ENCODE measurements at regions not wholly inside any gene's neighbourhood (a gene's known extent, or its start where the extent isn't known, plus 50 kb on each side); places are given as distances from the start of the nearest gene placed in this dataset.
"Not testable (repeated sequence)": the region's sequence is repeated elsewhere in the genome, so short reads cannot be mapped to it uniquely, and the experiment has no call there.

DNA sequence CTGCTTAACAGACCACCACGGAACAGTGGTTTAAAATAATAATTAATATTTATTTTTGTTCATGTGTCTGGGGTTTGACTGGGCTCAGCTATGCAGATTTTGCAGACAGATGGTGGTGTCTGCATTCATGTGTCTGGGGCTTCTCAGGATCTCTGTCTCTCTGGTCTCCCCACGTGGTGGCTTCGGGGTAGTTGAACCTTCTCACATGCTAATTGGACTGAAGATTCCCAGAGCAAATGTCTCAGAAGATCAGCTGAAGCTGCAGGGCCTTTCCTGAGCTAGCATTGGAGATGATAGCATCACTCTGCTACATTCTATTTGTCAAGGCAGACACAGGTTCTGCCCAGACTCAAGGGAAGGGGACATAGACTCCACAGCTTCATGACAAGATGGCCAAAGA, 109.1 kb upstream of the DNAH14 start:
- Histone ChIP-seq H3K27me3 (no peaks in the 10 kb centered on the region), H3K9me3 (peaks cover 0 to 46% (median 0%) of the 10 kb centered on the region in 4 donors), H3K27ac (no peak overlapping the region), H3K4me1 (no peaks in the 10 kb centered on the region), H3K4me3 (no peak overlapping the region), H3K36me3 (no peaks in the 10 kb centered on the region)
- 83 to 92% methylated on average over 3 of the region's 3 CpGs for WGBS, 2 donors
- no peak for DNase-seq (ENCODE audit: low spot score in 2 of 2)
- TF ChIP-seq EP300 (IDR thresholded peaks at IDR 0.05): no peak
- TF ChIP-seq, protein P1, sequence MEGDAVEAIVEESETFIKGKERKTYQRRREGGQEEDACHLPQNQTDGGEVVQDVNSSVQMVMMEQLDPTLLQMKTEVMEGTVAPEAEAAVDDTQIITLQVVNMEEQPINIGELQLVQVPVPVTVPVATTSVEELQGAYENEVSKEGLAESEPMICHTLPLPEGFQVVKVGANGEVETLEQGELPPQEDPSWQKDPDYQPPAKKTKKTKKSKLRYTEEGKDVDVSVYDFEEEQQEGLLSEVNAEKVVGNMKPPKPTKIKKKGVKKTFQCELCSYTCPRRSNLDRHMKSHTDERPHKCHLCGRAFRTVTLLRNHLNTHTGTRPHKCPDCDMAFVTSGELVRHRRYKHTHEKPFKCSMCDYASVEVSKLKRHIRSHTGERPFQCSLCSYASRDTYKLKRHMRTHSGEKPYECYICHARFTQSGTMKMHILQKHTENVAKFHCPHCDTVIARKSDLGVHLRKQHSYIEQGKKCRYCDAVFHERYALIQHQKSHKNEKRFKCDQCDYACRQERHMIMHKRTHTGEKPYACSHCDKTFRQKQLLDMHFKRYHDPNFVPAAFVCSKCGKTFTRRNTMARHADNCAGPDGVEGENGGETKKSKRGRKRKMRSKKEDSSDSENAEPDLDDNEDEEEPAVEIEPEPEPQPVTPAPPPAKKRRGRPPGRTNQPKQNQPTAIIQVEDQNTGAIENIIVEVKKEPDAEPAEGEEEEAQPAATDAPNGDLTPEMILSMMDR (IDR thresholded peaks at IDR 0.05): no peak
- no peak for TF ChIP-seq POLR2A (IDR thresholded peaks at IDR 0.05)

- not testable (repeated sequence) for H3K4me1 ChIP-seq; H3K36me3 ChIP-seq; DNase-seq (ENCODE audit: low spot score in 2 of 2); H3K27me3 ChIP-seq; H3K4me3 ChIP-seq; H3K27ac ChIP-seq
- H3K9me3 ChIP-seq: peaks cover 0 to 41% (median 0%) of the 10 kb centered on the region in 4 donors
- WGBS, 2 donors: 94 to 95% methylated on average over 8 of the region's 8 CpGs
These were observed 107.7 kb upstream of the DNAH14 start for GRCh38 chr1:224821751-224822150.

DNA sequence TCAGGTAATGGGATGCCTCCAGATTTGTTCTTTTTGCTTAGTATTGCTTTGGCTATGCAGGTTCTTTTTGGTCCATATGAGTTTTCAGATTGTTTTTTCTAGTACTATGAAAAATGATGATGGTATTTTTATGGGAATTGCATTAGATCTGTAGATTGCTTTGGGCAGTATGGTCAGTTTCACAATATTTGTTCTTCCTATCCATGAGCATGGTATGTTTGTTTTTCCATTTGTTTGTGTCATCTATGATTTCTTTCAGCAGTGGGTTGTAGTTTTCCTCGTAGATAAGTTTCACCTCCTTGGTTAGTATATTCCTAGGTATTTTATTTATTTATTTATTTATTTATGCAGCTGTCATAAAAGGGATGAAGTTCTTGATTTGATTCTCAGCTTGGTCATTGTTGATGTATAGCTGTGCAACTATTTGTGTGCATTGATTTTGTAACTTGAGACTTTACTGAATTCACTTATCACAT, 103.9 kb upstream of the DNAH14 start:
- Histone ChIP-seq H3K27me3 (no peaks in the 10 kb centered on the region), H3K4me3 (no peak overlapping the region), H3K4me1 (no peaks in the 10 kb centered on the region), H3K9me3 (peaks cover 0 to 37% (median 0%) of the 10 kb centered on the region in 4 donors), H3K27ac (no peak overlapping the region), H3K36me3 (no peaks in the 10 kb centered on the region)
- WGBS, 2 donors: 93 to 94% methylated on average over 1 of the region's 1 CpG
- no peak for DNase-seq (ENCODE audit: low spot score in 2 of 2)
- TF ChIP-seq EP300 (IDR thresholded peaks at IDR 0.05): no peak
- no peak for TF ChIP-seq POLR2A (IDR thresholded peaks at IDR 0.05)

GRCh38 chr1:224828691-224829090, 100.8 kb upstream of the DNAH14 start:
- no peak for DNase-seq (ENCODE audit: low spot score in 2 of 2)
- Histone ChIP-seq H3K4me1 (no peaks in the 10 kb centered on the region), H3K27me3 (no peaks in the 10 kb centered on the region), H3K9me3 (peaks cover 0 to 20% (median 3%) of the 10 kb centered on the region in 4 donors), H3K4me3 (no peak overlapping the region), H3K27ac (no peak overlapping the region), H3K36me3 (no peaks in the 10 kb centered on the region)
- TF ChIP-seq EP300 (IDR thresholded peaks at IDR 0.05) (no peak), POLR2A (IDR thresholded peaks at IDR 0.05) (no peak)
- TF ChIP-seq, protein P1 (IDR thresholded peaks at IDR 0.05): no peak

DNA sequence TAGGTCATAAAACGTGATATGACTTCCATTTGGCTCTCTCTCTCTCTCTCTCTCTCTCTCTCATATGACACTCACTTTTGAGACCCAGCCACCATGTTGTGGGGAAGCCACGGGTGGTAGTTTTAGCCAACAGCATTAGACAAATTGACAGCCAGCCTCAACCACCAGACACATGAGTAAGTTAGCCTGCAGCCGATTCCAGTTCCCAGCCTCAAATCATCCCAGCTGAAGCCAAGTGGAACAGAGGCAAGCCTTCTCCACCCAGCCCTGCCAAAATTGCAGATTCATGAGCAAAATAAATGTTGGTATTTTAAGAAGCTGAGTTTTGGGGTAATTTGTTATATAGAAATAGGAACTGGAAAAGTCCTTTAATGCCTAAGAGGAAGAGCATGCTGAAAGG, 98.0 kb upstream of the DNAH14 start:
- Histone ChIP-seq H3K27me3 (no peaks in the 10 kb centered on the region), H3K4me1 (no peaks in the 10 kb centered on the region), H3K27ac (no peak overlapping the region), H3K36me3 (no peaks in the 10 kb centered on the region), H3K4me3 (no peak overlapping the region), H3K9me3 (peaks cover 0 to 12% (median 3%) of the 10 kb centered on the region in 4 donors)
- 70 to 77% methylated on average over 3 of the region's 3 CpGs for WGBS, 2 donors
- TF ChIP-seq, protein P1 (IDR thresholded peaks at IDR 0.05): no peak
- TF ChIP-seq POLR2A (IDR thresholded peaks at IDR 0.05) (no peak), EP300 (IDR thresholded peaks at IDR 0.05) (no peak)
- DNase-seq (ENCODE audit: low spot score in 2 of 2): no peak

DNA sequence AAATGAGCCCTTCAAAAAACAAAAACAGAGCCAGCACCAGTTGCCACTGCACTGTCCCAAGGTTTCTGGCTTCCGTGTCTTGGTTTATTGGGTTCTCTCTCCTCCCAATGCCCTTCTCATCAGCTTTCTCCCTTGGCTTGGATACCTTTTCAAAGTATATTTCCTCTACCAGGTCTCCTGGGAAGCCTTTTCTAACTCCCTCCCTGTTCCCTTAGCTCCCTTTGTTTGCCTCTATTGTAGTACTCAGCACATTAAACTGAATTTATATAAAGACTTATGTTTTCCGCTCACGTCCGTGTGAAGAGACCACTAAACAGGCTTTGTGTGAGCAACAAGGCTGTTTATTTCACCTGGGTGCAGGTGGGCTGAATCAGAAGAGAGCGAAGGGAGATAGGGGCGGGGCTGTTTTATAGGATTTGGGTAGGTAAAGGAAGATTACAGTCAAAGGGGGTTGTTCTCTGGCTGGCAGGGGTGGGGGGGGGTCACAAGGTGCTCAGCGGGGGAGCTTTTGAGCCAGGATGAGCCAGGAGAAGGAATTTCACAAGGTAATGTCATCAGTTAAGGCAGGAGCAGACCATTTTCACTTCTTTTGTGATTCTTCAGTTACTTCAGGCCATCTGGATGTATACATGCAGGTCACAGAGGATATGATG, 89.7 kb upstream of the DNAH14 start:
- not testable (repeated sequence) for H3K9me3 ChIP-seq; DNase-seq (ENCODE audit: low spot score in 2 of 2); H3K4me1 ChIP-seq; H3K27ac ChIP-seq; H3K4me3 ChIP-seq; H3K36me3 ChIP-seq; H3K27me3 ChIP-seq
- WGBS, 2 donors: 54 to 66% methylated on average over 7 of the region's 7 CpGs

- not testable (repeated sequence) for H3K9me3 ChIP-seq; H3K36me3 ChIP-seq; H3K4me3 ChIP-seq; H3K4me1 ChIP-seq; H3K27ac ChIP-seq; DNase-seq (ENCODE audit: low spot score in 2 of 2); H3K27me3 ChIP-seq
- 90 to 93% methylated on average over 2 of the region's 2 CpGs for WGBS, 2 donors
These were observed 87.7 kb upstream of the DNAH14 start for GRCh38 chr1:224841803-224842202.
